Neural progenitor cell (in vitro differentiated cells): ENCODE measurements at regions not wholly inside any gene's neighbourhood (a gene's known extent, or its start where the extent isn't known, plus 50 kb on each side); places are given as distances from the start of the nearest gene placed in this dataset.
A peak's percentile ranks its signal among the peaks of the same experiment; 100 is the strongest.

Experiments
- DNase-seq: peaks from one replicate; pipeline ENCODE4 v3.0.0-alpha.2; 2016; ENCODE audit warnings: low spot score
- H2AFZ ChIP-seq: fragments of 200-600 bp; sonication (generic); replicated peaks from 2 replicates; pipeline ENCODE4 v1.6.1; 2016; ENCODE audit warnings: antibody characterized with exemption
- H3F3A ChIP-seq: fragments of 200-600 bp; sonication (generic); 2 replicates; pipeline ENCODE4 v1.6.1; 2016; ENCODE audit warnings: antibody characterized with exemption, low read depth
- H3K27ac ChIP-seq: fragments of 200-600 bp; sonication (generic); 2 replicates; pipeline ENCODE4 v1.5.1; 2016; ENCODE audit warnings: mild to moderate bottlenecking
- H3K27me3 ChIP-seq: fragments of 200-600 bp; sonication (generic); 2 replicates; pipeline ENCODE4 v1.6.1; 2016; ENCODE audit warnings: mild to moderate bottlenecking, moderate library complexity
- H3K36me3 ChIP-seq: fragments of 200-600 bp; sonication (generic); 2 replicates; pipeline ENCODE4 v1.5.1; 2016
- H3K4me1 ChIP-seq: fragments of 200-600 bp; sonication (generic); 2 replicates; pipeline ENCODE4 v1.6.1; 2016; ENCODE audit warnings: mixed run types
- H3K4me2 ChIP-seq: fragments of 200-600 bp; sonication (generic); 2 replicates; pipeline ENCODE4 v1.6.1; 2016
- H3K4me3 ChIP-seq: fragments of 200-600 bp; sonication (generic); 2 replicates; pipeline ENCODE4 v1.5.1; 2016
- H3K79me2 ChIP-seq: fragments of 200-600 bp; sonication (generic); 2 replicates; pipeline ENCODE4 v1.6.1; 2016; ENCODE audit warnings: low read depth
- H3K9ac ChIP-seq: fragments of 200-600 bp; sonication (generic); 2 replicates; pipeline ENCODE4 v1.6.1; 2016
- H3K9me3 ChIP-seq: fragments of 200-600 bp; sonication (generic); 2 replicates; pipeline ENCODE4 v1.5.1; 2016; ENCODE audit warnings: low read depth
- H4K20me1 ChIP-seq: fragments of 200-600 bp; sonication (generic); 2 replicates; pipeline ENCODE4 v1.6.1; 2016; ENCODE audit warnings: low read depth
- H3K27ac Mint-ChIP-seq: 3 replicates; pipeline ENCODE4 v1.8.0; 2021; ENCODE audit warnings: mixed read lengths
- H3K27me3 Mint-ChIP-seq: 2 replicates; pipeline ENCODE4 v1.8.0; 2022; ENCODE audit warnings: low read depth, mild to moderate bottlenecking, inconsistent platforms, moderate library complexity, mixed read lengths; ENCODE audit not compliant: insufficient read depth
- H3K36me3 Mint-ChIP-seq: 3 replicates; pipeline ENCODE4 v1.8.0; 2021; ENCODE audit warnings: mixed read lengths
- H3K4me1 Mint-ChIP-seq: 3 replicates; pipeline ENCODE4 v1.8.0; 2021; ENCODE audit warnings: mixed read lengths
- H3K4me3 Mint-ChIP-seq: 3 replicates; pipeline ENCODE4 v1.8.0; 2021; ENCODE audit warnings: mild to moderate bottlenecking, moderate library complexity, mixed read lengths
- H3K9me3 Mint-ChIP-seq: 3 replicates; pipeline ENCODE4 v1.8.0; 2020; ENCODE audit warnings: mixed read lengths
- EZH2 ChIP-seq: fragments of 200-600 bp; sonication (generic); IDR thresholded peaks from 2 replicates; pipeline ENCODE4 v1.6.1; 2017; ENCODE audit warnings: antibody characterized with exemption, mild to moderate bottlenecking, moderate library complexity
- EZH2phosphoT487 ChIP-seq: fragments of 200-600 bp; sonication (generic); IDR thresholded peaks from 2 replicates; pipeline ENCODE4 v1.6.1; 2017; ENCODE audit warnings: antibody characterized with exemption
- TF ChIP-seq, protein P1 (sequence below): fragments of 200-600 bp; sonication (generic); IDR thresholded peaks from 2 replicates; pipeline ENCODE4 v1.5.1; 2017; ENCODE audit warnings: antibody characterized with exemption, mild to moderate bottlenecking

DNA sequence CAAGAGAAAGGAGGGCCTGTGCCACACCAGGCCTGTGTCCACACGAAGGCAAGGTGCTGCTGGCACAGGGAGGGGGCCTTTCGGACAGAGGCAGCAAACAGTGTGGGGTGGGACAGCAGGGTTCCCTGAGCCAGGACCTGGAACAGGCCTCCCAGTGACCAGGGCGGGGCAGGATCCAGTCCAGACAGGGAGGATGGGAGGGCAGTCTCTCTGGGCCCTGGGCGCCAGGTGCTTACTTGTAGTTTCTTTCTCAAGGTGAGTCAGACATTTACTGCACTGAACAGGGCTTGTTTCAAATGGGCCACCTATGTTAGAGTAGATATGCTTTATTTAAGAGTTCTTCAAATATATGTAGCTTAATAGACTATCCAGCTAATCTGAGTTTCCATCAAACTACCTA is 52.8 kb upstream of the STUM start:
- H3K9me3 ChIP-seq = no peaks in the 10 kb centered on the region
- H3K27me3 Mint-ChIP-seq = peaks cover 17% of the 10 kb centered on the region
- no peak overlapping the region for H3K9ac ChIP-seq
- H3K36me3 Mint-ChIP-seq = no peaks in the 10 kb centered on the region
- no peak overlapping the region for H3K27ac Mint-ChIP-seq
- H3K27ac ChIP-seq = no peak overlapping the region
- DNase-seq = no peak
- H3K4me2 ChIP-seq = no peak overlapping the region
- H3K4me3 ChIP-seq = no peak overlapping the region
- no peaks in the 10 kb centered on the region for H3K27me3 ChIP-seq
- peaks cover 20% of the 10 kb centered on the region for H3K4me1 Mint-ChIP-seq
- H2AFZ ChIP-seq = no peak overlapping the region
- TF ChIP-seq, protein P1, sequence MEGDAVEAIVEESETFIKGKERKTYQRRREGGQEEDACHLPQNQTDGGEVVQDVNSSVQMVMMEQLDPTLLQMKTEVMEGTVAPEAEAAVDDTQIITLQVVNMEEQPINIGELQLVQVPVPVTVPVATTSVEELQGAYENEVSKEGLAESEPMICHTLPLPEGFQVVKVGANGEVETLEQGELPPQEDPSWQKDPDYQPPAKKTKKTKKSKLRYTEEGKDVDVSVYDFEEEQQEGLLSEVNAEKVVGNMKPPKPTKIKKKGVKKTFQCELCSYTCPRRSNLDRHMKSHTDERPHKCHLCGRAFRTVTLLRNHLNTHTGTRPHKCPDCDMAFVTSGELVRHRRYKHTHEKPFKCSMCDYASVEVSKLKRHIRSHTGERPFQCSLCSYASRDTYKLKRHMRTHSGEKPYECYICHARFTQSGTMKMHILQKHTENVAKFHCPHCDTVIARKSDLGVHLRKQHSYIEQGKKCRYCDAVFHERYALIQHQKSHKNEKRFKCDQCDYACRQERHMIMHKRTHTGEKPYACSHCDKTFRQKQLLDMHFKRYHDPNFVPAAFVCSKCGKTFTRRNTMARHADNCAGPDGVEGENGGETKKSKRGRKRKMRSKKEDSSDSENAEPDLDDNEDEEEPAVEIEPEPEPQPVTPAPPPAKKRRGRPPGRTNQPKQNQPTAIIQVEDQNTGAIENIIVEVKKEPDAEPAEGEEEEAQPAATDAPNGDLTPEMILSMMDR = no peak
- TF ChIP-seq EZH2 (no peak), EZH2phosphoT487 (no peak)
- H4K20me1 ChIP-seq = no peaks in the 10 kb centered on the region
- H3K9me3 Mint-ChIP-seq = peaks cover 4% of the 10 kb centered on the region
- no peaks in the 10 kb centered on the region for H3K36me3 ChIP-seq
- H3K79me2 ChIP-seq = no peaks in the 10 kb centered on the region
- peaks cover 7% of the 10 kb centered on the region for H3F3A ChIP-seq
- peaks cover 10% of the 10 kb centered on the region for H3K4me1 ChIP-seq
- H3K4me3 Mint-ChIP-seq = no peak overlapping the region

DNA sequence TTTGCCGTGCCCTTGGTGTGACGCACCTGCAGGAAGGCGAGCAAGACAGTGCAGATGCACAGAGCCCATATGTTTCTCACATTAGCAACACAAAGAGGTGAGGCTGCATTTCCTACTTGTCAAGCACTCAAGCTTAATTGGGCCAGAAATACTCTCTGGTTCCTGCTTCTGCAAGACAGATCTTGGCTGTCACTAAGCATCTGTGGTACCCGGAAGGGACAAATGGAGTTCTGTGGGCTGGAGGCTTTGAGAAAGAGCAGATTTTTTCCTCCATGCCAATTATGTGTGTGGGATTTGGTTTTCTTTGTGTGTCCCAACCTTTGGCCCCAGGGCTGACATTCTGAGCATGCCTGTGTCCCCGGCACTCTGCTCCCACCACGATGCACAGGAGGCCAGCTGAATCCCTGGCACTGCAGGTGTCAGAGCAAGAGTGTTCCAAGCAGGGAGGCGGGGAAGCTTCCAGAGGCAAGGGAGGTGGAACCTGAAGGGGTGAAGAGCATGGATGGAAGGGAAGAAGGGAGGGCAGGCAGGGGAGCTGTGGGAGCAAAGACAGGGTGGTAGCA is 52.0 kb upstream of the STUM start:
- Histone ChIP-seq H3K27me3 (no peaks in the 10 kb centered on the region), H3K4me3 (no peak overlapping the region), H3K4me2 (no peak overlapping the region), H2AFZ (no peak overlapping the region), H3K4me1 (peaks cover 10% of the 10 kb centered on the region), H3K9me3 (no peaks in the 10 kb centered on the region), H3K36me3 (no peaks in the 10 kb centered on the region), H3K79me2 (no peaks in the 10 kb centered on the region), H4K20me1 (no peaks in the 10 kb centered on the region), H3K27ac (no peak overlapping the region), H3K9ac (no peak overlapping the region), H3F3A (peaks cover 7% of the 10 kb centered on the region)
- TF ChIP-seq, protein P1 = no peak
- TF ChIP-seq EZH2phosphoT487 (no peak), EZH2 (no peak)
- H3K27me3 Mint-ChIP-seq = peaks cover 17% of the 10 kb centered on the region
- no peak overlapping the region for H3K27ac Mint-ChIP-seq
- DNase-seq = peak; percentile 26
- peaks cover 4% of the 10 kb centered on the region for H3K9me3 Mint-ChIP-seq
- no peaks in the 10 kb centered on the region for H3K36me3 Mint-ChIP-seq
- peaks cover 20% of the 10 kb centered on the region for H3K4me1 Mint-ChIP-seq
- H3K4me3 Mint-ChIP-seq = no peak overlapping the region

DNA sequence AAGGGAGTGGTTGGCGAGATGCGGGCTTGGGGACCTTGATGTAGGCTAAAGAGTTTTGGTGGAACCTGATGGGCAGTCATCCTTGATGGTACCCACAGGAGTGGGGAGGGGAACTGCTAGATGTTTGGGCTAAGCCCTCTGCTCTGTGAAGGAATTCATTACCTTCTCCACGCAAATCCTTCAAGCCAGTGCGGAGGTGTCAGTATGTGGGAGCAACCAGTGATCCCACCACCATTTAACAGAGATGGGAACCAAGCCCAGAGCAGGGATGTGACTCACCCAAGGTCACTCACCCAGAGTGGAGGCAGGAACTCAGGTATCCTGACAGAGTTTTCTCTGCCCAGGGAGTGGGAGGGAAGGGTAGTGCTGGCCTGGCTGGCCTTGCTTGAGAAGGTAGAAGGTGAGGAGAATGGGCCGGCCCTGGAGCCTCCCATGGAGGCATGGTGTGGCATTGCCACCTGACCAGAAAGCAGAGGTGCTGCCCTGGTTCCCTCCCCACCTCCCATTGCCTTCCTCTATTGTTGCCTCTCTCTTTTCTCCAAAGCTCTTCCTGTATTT is 51.2 kb upstream of the STUM start:
- no peak overlapping the region for H3K4me2 ChIP-seq
- no peaks in the 10 kb centered on the region for H3K9me3 ChIP-seq
- peaks cover 10% of the 10 kb centered on the region for H3K4me1 ChIP-seq
- H3K27ac ChIP-seq = no peak overlapping the region
- Mint-ChIP-seq H3K4me1 (peaks cover 17% of the 10 kb centered on the region), H3K4me3 (no peak overlapping the region), H3K36me3 (no peaks in the 10 kb centered on the region), H3K27ac (no peak overlapping the region), H3K27me3 (peaks cover 17% of the 10 kb centered on the region), H3K9me3 (peaks cover 4% of the 10 kb centered on the region)
- TF ChIP-seq, protein P1 = no peak
- no peak for TF ChIP-seq EZH2phosphoT487
- no peak for TF ChIP-seq EZH2
- no peak overlapping the region for H2AFZ ChIP-seq
- no peak overlapping the region for H3K4me3 ChIP-seq
- no peak overlapping the region for H3K9ac ChIP-seq
- H3K36me3 ChIP-seq = no peaks in the 10 kb centered on the region
- H3K27me3 ChIP-seq = no peaks in the 10 kb centered on the region
- no peaks in the 10 kb centered on the region for H4K20me1 ChIP-seq
- no peaks in the 10 kb centered on the region for H3K79me2 ChIP-seq
- DNase-seq = no peak
- peaks cover 7% of the 10 kb centered on the region for H3F3A ChIP-seq
